ENCODE measurements at regions not wholly inside any gene's neighbourhood (a gene's known extent, or its start where the extent isn't known, plus 50 kb on each side); places are given as distances from the start of the nearest gene placed in this dataset.

- peaks cover 0 to 20% (median 0%) of the 10 kb centered on the region in 9 donors for H3K27me3 ChIP-seq
- intact Hi-C loops (cut with DNase I) = no loop called here
- ATAC-seq (no peak), DNase-seq (no peak)
- H3K9me3 ChIP-seq = peaks cover 0 to 3% (median 0%) of the 10 kb centered on the region in 12 donors
- no peaks in the 10 kb centered on the region for H3K4me1 ChIP-seq
- no peak overlapping the region for H3K27ac ChIP-seq
- 52 to 72% (median 58%) methylated on average over 8 of the region's 8 CpGs for WGBS, 4 donors
- H3K4me3 ChIP-seq = no peak overlapping the region
- no peaks in the 10 kb centered on the region for H3K36me3 ChIP-seq
- TF ChIP-seq, protein P1, sequence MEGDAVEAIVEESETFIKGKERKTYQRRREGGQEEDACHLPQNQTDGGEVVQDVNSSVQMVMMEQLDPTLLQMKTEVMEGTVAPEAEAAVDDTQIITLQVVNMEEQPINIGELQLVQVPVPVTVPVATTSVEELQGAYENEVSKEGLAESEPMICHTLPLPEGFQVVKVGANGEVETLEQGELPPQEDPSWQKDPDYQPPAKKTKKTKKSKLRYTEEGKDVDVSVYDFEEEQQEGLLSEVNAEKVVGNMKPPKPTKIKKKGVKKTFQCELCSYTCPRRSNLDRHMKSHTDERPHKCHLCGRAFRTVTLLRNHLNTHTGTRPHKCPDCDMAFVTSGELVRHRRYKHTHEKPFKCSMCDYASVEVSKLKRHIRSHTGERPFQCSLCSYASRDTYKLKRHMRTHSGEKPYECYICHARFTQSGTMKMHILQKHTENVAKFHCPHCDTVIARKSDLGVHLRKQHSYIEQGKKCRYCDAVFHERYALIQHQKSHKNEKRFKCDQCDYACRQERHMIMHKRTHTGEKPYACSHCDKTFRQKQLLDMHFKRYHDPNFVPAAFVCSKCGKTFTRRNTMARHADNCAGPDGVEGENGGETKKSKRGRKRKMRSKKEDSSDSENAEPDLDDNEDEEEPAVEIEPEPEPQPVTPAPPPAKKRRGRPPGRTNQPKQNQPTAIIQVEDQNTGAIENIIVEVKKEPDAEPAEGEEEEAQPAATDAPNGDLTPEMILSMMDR (IDR thresholded peaks at IDR 0.05) = no peak
- TF ChIP-seq POLR2A (IDR thresholded peaks at IDR 0.05) = no peak
Measured at GRCh38 chr16:7763111-7763510, 430.5 kb downstream of the RBFOX1 start.
